DND-41 (cell line): ENCODE measurements at regions not wholly inside any gene's neighbourhood (a gene's known extent, or its start where the extent isn't known, plus 50 kb on each side); places are given as distances from the start of the nearest gene placed in this dataset.
A peak's percentile ranks its signal among the peaks of the same experiment; 100 is the strongest.

Experiments
- ATAC-seq: fragments of 200-7000 bp; cut with Tn5 transposase; 3 replicates; pipeline ENCODE4 v1.9.1; 2021; ENCODE audit warnings: low read depth; ENCODE audit not compliant: insufficient read depth
- DNase-seq: peaks from one replicate; pipeline ENCODE4 v3.0.0-alpha.2; 2020
- H2AFZ ChIP-seq: 2 replicates; pipeline ENCODE4 v1.6.0; 2012; ENCODE audit warnings: low read depth, low read length
- H3K27ac ChIP-seq: 2 replicates; pipeline ENCODE4 v1.5.1; 2012; ENCODE audit warnings: low read length, inconsistent platforms
- H3K27me3 ChIP-seq: fragments of 200-600 bp; sonication (generic); 2 replicates; pipeline ENCODE4 v1.6.0; 2012; ENCODE audit warnings: low read length, mild to moderate bottlenecking, inconsistent platforms; ENCODE audit not compliant: insufficient read depth, poor library complexity
- H3K36me3 ChIP-seq: 2 replicates; pipeline ENCODE4 v1.5.1; 2012; ENCODE audit warnings: low read length, inconsistent platforms; ENCODE audit not compliant: insufficient read depth
- H3K4me1 ChIP-seq: 2 replicates; pipeline ENCODE4 v1.5.1; 2012; ENCODE audit warnings: mild to moderate bottlenecking, low read length; ENCODE audit not compliant: insufficient read depth
- H3K4me2 ChIP-seq: 2 replicates; pipeline ENCODE4 v1.6.0; 2012; ENCODE audit warnings: mild to moderate bottlenecking, moderate library complexity, low read length, inconsistent platforms; ENCODE audit not compliant: insufficient read depth
- H3K4me3 ChIP-seq, 2 experiments: fragments of 200-600 bp in 1 of 2; shearing (Covaris generic) in 1 of 2; 2 replicates each; pipeline ENCODE4 v1.5.1; 2012 to 2016; ENCODE audit warnings: inconsistent platforms in 2 of 2, low read length in 2 of 2, mild to moderate bottlenecking in 2 of 2, low read depth in 1 of 2, moderate library complexity in 1 of 2
- H3K79me2 ChIP-seq: 2 replicates; pipeline ENCODE4 v1.6.0; 2012; ENCODE audit warnings: low read length, inconsistent platforms; ENCODE audit not compliant: insufficient read depth
- H3K9ac ChIP-seq: 2 replicates; pipeline ENCODE4 v1.6.0; 2012; ENCODE audit warnings: low read depth, mild to moderate bottlenecking, inconsistent platforms, low read length, moderate library complexity
- H3K9me3 ChIP-seq: 2 replicates; pipeline ENCODE4 v1.5.1; 2012; ENCODE audit warnings: low read length, moderate library complexity, mild to moderate bottlenecking, inconsistent platforms; ENCODE audit not compliant: insufficient read depth, severe bottlenecking
- H4K20me1 ChIP-seq: 2 replicates; pipeline ENCODE4 v1.6.0; 2012; ENCODE audit warnings: low read length; ENCODE audit not compliant: insufficient read depth
- CTCF ChIP-seq: IDR thresholded peaks from 2 replicates; pipeline ENCODE4 v1.5.1; 2012; ENCODE audit warnings: borderline replicate concordance, low read length, moderate library complexity, mild to moderate bottlenecking; ENCODE audit not compliant: poor library complexity, severe bottlenecking; ENCODE audit errors: extremely low read depth
- EZH2 ChIP-seq: IDR thresholded peaks from 3 replicates; pipeline ENCODE4 v1.6.1; 2012; ENCODE audit warnings: borderline replicate concordance, low read depth, mild to moderate bottlenecking, moderate library complexity, low read length, inconsistent platforms; ENCODE audit not compliant: severe bottlenecking

- Histone ChIP-seq H3K27ac (no peak overlapping the region), H2AFZ (no peak overlapping the region), H3K4me2 (no peak overlapping the region), H3K36me3 (no peaks in the 10 kb centered on the region), H3K9ac (no peak overlapping the region), H3K27me3 (no peaks in the 10 kb centered on the region), H3K4me3 (no peak overlapping the region), H3K79me2 (no peaks in the 10 kb centered on the region), H4K20me1 (no peaks in the 10 kb centered on the region), H3K4me1 (no peaks in the 10 kb centered on the region), H3K9me3 (no peaks in the 10 kb centered on the region)
- no peak for ATAC-seq
- DNase-seq, result no peak
- TF ChIP-seq CTCF (no peak), EZH2 (no peak)
Measured at GRCh38 chr1:81420760-81421159, 380.0 kb upstream of the ADGRL2 start.

- no peak overlapping the region for H3K4me3 ChIP-seq
- H3K9ac ChIP-seq, result no peak overlapping the region
- H3K27ac ChIP-seq, result no peak overlapping the region
- peak; percentile 35 for TF ChIP-seq CTCF
- TF ChIP-seq EZH2, result no peak
- H2AFZ ChIP-seq, result no peak overlapping the region
- no peaks in the 10 kb centered on the region for H3K36me3 ChIP-seq
- DNase-seq (no peak), ATAC-seq (no peak)
- no peak overlapping the region for H3K4me2 ChIP-seq
- no peaks in the 10 kb centered on the region for H3K79me2 ChIP-seq
- no peaks in the 10 kb centered on the region for H4K20me1 ChIP-seq
- H3K4me1 ChIP-seq, result no peaks in the 10 kb centered on the region
- no peaks in the 10 kb centered on the region for H3K9me3 ChIP-seq
- H3K27me3 ChIP-seq, result no peaks in the 10 kb centered on the region
Measured at GRCh38 chr1:81414488-81415015, 386.2 kb upstream of the ADGRL2 start.

- Histone ChIP-seq H3K79me2 (no peaks in the 10 kb centered on the region), H3K4me2 (no peak overlapping the region), H3K9ac (no peak overlapping the region), H3K27ac (no peak overlapping the region), H3K27me3 (no peaks in the 10 kb centered on the region), H2AFZ (no peak overlapping the region), H3K9me3 (no peaks in the 10 kb centered on the region), H3K4me3 (no peak overlapping the region), H3K36me3 (no peaks in the 10 kb centered on the region), H3K4me1 (no peaks in the 10 kb centered on the region), H4K20me1 (no peaks in the 10 kb centered on the region)
- TF ChIP-seq EZH2 (no peak), CTCF (no peak)
- DNase-seq (no peak), ATAC-seq (no peak)
Measured at GRCh38 chr1:81412954-81413353, 387.8 kb upstream of the ADGRL2 start.

GRCh38 chr1:81410941-81411340 is 389.8 kb upstream of the ADGRL2 start:
- no peaks in the 10 kb centered on the region for H3K9me3 ChIP-seq
- no peaks in the 10 kb centered on the region for H3K4me1 ChIP-seq
- TF ChIP-seq CTCF (no peak), EZH2 (no peak)
- H4K20me1 ChIP-seq, result no peaks in the 10 kb centered on the region
- DNase-seq (no peak), ATAC-seq (no peak)
- H3K27ac ChIP-seq, result no peak overlapping the region
- H3K4me3 ChIP-seq, result no peak overlapping the region
- H3K36me3 ChIP-seq, result no peaks in the 10 kb centered on the region
- no peak overlapping the region for H3K4me2 ChIP-seq
- H3K27me3 ChIP-seq, result no peaks in the 10 kb centered on the region
- no peak overlapping the region for H3K9ac ChIP-seq
- H2AFZ ChIP-seq, result no peak overlapping the region
- no peaks in the 10 kb centered on the region for H3K79me2 ChIP-seq
